HG03439 (cell line): ENCODE measurements at regions not wholly inside any gene's neighbourhood (a gene's known extent, or its start where the extent isn't known, plus 50 kb on each side); places are given as distances from the start of the nearest gene placed in this dataset.

Experiments
- ATAC-seq: cut with Tn5 transposase; IDR thresholded peaks from one replicate; pipeline ENCODE4 v1.9.1; 2021; ENCODE audit warnings: mild to moderate bottlenecking, moderate library complexity; ENCODE audit not compliant: unreplicated experiment

DNA sequence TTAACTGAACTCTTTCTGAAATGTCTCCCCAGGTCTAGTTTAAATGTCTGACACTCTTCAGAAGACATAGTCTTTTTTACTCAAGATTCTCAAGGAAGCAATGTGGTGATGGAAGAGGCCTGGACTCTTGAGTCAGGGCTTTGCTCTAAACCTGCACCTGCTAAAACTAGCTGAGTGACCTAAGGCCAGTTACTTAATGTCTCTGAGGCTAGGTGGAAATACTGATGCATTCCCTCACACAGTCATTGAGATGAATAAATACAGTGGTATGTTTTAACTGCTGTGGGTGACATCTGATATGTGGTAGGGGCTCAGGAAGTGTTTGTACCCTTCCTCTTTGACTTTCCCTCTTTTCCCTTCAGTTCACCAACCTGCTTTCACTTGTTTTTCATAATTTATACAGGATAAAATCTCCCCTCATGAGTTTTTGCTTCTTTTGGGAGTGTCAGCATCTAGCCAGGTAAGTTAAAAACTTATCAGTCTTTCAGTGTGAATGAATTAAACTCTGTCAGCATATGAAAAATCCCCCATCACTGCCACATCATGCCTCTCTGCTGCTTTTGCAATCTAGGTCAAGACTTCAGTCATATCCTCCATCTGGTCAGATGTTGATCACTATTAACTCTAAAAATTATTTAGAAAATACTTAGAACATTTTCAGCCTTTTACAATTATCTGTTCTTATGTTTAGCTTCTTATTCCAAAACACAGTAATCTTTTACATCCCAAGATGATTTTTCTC is 178.7 kb upstream of the TNFAIP3 start:
- ATAC-seq, result no peak

DNA sequence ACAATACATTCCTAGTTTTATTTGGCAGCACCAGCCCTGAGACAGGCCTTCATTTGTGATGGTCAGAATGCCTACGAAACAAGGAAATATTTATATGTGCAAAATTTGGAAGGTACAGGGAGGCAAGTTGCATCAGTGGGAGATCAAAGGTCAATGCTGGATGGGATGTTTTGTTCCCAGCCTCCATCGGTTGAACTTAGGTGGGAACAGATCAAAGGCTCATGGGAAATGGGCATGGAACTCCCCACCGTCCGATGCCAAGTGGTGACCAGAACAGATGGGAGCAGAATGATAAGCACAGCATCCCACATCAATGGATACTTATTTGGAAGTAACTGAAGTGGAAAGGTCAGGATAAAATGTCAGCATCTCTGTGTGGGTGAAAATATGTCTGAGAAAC is 177.7 kb upstream of the TNFAIP3 start:
- no peak for ATAC-seq

DNA sequence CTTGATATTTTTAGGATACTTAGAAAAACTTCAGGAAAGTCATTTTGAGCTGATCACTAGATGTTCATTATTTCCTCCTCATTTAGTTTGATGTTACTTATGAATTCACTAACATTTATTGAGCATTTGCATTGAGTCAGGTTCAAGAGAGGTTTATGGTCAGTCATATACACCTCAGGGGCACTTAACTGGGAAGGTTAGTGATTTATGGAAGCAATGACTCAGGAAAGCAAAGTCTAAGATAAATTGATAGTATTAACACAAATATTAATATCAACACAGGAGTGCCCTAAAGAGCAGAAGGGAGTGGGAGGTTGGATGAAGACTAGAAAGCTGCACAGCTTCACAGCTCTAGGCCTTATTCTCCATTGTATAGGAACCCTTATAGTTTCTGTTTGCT is 177.0 kb upstream of the TNFAIP3 start:
- ATAC-seq, result no peak

DNA sequence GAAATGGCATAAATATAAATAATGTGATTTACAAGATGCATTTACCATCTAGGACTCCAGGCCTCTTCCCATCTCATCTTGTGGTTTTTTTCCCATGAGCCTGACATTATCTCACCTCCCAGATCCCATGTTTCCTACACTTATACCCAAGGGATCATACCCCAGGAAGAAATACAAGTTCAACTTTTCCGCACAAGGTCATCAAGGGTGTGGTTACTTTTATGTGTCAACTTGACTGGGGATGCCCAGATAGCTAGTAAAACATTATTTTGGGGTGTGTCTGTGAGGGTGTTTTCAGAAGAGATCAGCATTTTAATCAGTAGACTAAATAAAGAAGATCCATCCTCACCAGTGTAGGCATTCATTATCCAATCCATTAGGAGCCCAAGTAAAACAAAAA is 176.3 kb upstream of the TNFAIP3 start:
- no peak for ATAC-seq

DNA sequence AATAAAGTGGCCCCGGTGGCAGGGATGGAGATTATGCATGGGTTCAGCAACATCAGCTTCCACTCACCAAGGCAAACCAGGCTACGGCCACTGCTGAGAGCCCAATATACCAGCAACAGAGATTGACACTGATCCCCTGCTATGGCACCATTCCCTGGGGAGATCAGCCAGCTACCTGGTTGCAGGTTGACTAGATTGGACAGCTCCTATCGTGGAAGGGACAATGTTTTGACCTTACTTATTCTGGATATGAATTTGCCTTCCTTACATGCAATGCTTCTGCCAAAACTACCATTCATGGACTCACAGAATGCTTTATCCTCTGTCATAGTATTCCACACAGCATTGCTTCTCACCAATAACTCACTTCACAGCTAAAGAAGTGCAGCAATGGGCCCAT is 174.8 kb upstream of the TNFAIP3 start:
- no peak for ATAC-seq

DNA sequence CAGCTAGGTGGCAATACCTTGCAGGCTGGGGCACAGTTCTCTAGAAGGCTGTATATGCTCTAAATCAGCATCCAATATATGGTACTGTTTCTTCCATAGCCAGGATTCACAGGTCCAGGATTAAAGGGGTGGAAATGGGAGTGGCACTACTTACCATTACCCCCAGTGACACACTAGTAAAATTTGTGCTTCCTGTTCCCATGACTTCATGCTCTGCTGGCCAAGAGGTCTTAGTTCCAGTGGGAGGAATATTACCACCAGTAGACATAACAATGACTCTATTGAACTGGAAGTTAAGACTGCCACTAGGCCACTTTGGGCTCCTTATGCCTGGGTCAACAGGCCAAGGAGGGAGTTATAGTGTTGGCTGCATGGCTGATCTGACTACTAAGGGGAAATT is 174.3 kb upstream of the TNFAIP3 start:
- ATAC-seq, result no peak

DNA sequence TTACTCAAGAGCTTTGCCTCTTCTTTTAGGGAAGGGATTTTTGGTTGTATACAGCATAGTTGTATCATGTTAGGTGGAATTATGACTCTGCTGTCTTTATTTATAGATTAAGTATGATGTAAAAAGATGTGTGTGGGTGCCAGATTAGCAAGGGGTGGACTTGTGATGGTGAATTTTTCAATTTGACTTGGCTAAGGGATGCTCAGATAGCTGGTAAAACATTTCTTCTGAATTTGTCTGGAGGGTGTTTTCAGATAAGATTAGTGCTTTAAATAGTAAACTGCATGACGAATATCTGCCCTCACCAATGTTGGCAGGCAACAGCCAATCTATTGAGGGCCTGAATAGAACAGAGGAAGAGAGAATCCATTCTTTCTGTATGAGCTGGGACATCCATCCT is 173.3 kb upstream of the TNFAIP3 start:
- ATAC-seq, result no peak

DNA sequence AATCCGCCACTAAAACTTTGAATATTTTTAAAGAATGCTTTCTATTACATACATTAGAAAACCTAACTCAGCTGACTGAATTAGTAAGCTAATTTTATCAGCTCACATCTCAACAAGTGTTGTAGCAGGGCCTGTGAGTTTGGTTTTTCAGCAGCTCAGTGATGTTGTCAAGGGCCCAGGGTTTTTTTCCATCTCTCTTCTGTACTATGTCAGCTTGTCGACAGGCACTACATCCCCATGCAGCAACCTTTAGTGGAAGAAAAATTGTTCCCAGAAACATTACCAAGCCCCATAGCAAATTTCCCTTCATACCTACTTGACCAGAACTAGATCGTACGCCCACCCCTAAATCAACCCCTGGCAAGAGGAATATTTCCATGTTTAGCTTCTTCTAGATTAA is 170.3 kb upstream of the TNFAIP3 start:
- ATAC-seq, result no peak

DNA sequence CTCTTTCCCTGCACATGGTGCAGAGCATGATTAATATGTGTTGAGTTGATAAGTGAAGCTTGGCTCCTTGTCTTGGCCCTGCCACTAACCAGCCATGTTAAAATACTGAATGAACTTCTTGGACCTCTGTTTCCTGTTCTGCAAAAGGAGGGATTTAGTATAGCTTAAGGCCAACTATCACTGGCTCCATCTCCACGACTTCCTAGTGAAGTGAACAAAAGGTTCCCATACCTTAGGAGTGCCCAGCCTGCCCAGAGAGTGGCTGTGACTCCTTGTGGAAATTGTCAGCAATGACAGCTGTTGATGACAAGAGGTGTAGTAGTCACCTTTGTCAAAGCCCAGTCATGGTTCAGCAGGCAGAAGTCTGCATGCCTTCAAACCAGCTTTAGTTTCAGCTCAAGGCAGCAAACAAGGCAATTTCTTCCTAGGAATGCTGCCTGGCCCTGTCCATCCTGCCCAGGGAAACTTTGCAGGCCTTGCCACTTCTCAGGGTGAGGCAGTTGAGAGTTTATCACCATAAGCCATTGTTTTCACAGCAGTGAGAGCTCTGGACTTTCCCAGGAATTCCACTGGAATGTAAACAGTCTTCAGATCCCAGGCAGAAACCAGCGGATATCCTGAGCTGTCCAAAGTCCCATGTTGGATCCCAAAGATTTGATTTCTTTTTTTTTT is 169.7 kb upstream of the TNFAIP3 start:
- peak; percentile 65 for ATAC-seq

DNA sequence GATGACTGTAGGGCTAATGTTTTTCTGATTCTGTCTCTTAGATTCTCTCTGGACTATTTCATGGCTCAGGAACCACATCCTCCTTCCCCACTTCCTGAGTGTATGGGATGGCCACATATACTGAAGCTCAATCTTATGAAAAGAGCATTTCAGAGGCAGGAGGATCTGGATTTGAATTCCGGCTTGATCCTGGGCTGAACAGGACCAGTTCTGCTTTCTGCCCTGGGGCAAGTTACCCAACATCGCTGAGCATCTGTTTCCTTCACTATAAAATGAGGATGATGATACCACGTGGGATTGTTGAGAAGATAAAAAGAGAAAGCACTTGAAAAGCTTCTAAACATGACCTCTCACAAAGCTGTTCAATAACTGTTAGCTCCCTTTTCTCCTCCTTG is 168.4 kb upstream of the TNFAIP3 start:
- ATAC-seq, result no peak

DNA sequence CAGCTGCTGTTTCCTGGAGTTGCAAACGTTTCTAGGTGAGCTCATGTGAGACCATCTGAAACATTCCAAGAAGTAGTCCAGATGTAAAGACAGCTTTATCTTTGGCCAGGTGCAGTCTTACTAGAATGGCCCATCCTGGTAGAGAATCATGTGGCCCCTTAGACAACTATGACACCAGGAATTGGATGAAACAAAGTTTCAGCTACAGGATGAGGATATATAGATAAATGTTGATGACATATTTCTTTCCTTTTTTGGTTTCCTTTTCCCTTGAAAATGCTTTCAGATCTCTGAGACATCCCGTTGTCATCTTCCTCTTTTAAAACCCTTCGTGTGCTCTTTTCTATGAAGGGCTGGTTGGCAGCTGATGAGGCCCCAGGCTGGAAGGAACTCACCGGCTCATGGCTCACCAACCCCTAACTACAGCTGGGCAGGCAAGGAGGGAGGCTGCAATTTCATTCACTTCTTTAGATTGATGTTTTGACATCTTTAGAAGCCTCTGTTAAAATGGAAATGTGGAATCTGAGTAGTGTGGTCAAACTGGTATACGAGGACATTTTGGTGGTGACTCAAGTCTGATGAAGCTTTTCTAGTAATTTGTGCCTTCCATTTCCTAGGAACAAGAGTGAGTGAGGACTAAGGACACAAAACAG is 167.9 kb upstream of the TNFAIP3 start:
- ATAC-seq, result no peak

DNA sequence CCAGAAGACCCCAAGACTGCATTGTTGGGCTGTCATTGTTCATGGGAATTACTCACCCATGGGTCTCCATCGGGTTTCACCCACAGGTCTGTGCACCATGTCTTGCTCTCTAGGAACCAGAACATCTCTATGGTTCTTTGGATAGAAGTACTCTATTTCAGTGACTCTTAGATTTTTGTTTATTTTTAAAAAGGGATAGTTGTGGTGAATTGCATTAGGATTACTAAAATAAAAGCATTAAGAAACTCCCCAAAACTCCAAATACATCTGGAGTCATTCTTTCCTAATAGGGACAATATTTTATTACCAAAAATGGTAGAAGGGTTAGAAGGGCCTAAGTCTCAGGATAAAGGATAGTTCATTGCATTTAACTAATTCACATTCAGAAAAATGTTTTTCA is 166.9 kb upstream of the TNFAIP3 start:
- ATAC-seq, result no peak

DNA sequence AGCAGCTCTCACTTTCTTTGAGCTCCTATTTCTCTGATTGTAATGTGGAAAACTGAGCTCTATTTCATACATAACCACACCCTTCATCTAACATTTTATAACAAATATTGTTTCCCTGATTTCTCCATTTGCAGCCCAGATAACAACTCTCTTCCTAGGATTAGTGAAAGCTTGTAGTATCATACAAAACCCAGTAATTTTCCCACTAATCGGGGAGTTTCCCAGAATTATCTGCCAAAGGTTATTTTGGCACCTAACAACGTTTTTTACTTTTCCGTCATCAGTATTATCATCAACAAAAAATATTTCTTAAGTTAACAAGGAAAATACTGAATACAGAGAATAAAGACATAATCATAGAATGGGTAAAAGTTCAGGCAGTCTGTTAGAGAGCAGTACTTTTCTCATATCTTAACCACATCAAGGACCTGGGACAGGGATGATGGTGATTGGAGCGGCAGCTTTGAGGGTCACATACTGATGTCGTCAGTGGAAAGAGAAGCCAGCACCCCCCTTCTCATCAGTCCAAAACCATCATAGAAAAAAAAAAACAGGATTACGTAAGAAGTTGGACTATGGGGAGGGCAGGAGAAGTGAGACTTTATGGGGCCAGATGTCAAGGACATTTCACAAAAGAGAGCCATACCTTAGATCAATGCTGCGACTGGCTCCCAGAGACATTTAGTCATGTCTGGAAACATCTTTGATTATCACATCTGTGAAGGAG is 166.1 kb upstream of the TNFAIP3 start:
- no peak for ATAC-seq

DNA sequence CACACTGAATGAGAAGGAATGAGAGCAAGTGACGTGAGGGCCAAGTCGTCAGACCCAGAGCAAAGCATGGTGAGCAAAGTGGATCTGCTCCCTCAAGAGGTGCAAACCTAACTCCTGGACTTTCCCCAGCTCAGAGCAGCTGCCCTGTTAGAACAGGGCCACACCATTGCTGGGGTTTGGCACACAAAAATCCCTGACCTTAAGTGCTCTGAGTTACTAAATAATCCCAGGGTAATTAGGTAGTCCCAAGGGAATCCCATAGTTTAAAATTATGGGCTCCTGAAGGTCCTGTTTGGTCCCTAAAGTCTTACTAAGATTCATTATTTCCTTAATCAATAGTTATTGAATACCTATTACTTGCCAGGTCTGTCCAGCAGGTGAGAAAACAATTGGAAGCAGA is 165.1 kb upstream of the TNFAIP3 start:
- ATAC-seq, result no peak

DNA sequence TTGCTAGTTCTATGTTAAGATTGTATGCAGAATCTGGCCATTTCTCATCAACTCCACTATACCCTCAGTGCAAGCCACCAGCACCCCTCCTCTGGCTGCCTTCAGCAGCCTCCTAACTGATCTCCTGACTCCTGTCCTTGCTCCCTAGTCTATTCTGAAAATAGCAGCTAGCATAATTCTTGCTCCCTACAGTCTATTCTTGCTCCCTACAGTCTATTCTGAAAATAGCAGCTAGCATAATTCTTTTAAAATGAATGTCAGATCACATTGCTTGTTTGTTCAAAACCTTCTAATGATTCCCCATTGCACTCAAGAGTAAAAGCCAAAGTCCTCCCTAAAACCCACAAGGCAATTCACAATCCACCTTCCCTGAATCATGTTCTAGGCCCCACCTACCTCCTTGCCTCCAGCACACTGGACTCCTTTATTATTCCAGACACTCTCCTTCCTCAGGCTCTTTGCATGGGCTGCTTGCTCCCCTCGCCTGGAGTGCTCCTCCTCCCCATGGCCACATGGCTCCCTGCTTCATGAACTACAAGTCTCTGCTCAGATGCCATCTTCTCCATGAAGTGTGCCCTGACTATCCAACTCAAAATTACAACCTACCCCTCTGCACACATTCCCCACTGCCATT is 164.2 kb upstream of the TNFAIP3 start:
- no peak for ATAC-seq

DNA sequence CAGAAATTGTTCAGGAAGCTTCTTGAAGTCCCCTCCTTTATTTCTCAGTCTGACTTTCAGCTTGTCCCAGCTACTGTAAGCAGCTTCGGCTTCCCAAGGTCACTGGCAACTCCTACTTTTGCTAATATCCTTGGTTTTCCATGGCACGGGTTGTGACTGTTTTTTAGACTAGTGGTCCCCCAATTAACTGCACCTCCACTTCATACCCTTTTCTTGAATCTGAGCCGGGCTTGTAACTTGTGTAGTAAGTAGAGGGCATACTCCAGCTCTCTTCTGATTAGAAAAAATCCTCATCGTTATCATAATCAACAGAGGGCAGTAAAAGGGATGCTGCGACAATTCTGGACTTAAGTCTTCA is 162.3 kb upstream of the TNFAIP3 start:
- no peak for ATAC-seq

DNA sequence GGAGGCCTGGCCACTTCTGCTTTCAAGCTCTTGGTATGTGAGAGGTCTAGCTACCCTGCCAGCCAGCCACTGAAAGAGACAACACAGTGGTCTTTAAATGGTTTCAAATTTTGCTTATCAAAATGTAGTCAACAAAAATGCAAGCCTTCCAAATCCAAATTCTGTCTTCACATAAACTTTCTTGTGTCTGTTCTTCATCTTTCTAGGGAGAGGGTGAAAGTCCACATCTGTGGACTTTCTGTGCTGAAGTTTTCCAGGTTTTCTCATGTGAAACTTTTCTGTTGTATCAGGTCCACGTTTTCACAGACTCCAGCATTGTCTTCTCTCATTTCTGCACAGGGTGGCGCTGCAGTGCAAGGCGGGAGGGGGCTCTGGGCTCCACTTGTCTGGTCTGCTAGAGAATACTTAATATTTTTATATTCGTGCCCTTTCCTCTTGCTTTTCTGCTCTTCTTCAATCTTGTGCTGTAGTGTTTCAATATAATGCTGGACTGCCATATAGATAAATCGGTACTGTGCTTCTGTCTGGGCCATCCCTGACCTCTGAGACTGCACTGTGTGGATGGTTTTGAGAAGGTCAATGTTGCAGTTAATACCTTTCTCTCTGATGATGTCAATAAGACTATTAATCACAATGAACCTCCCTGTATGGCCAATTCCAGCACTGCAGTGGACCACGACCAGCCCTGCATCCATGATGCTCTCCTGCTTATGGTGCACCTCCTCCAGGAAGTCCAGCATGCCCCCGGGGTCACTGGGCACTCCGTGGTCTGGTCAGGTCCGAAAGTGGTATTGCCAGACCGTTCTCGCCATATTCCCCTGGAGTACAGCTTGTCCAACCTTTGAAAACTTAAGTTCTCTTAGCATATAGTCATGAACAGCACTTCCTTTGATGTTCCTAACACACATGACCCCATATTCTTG is 161.6 kb upstream of the TNFAIP3 start:
- ATAC-seq, result no peak

DNA sequence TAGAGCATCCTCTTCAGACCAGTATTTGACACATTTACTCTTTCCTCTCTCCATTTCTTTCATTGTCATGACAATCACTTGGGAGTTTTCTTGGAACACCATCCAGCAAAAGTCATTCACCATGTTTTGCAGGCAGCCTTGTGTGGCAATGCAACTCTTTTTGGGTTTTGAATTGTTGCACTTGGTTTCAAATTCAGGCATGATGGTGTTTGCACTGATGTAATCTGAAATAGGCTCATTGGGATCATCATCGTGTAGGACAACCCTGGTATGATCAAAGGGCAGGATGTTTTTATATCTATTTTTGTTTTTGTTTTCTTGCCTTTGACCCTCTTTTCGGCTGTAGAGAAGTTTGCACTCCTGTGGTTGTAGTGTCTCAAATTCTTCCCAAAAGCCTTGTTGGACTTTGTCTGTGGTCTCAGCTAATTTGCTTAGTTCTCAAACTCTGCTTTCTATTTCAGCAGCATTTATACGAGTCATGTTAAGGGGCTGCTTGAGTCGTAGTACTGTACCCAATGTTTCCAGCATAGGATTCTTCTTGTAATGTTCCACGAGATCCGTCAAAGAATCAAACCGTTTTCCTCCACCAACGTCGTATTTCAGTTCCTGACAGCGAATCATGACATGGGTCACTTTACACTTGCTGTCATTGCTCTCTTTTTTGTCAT is 160.8 kb upstream of the TNFAIP3 start:
- ATAC-seq, result no peak

DNA sequence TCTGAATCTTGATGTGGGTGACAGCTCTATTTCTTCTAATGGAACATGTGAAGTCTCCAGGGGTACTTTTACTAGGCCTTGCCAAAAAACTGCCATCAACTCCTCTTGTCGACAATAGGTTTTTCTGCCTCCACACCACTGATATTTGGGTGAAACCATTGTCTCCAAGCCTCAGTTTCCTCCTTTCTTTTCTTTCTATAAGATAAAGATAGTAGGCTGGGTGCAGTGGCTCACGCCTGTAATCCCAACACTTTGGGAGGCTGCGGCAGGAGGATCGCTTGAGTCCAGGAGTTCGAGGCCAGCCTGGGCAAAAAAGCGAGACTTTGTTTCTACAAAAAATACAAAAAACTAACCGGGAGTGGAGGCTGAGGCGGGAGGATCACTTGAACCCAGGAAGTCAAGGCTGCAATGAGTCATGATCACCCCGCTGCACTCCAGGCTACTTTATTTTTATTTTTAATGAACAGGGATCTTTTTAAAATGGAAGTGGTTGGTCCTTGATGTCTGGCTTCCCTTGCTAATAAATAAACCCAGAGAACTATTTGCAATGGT is 159.9 kb upstream of the TNFAIP3 start:
- ATAC-seq, result no peak
